HEK293 (cell line): ENCODE measurements at regions not wholly inside any gene's neighbourhood (a gene's known extent, or its start where the extent isn't known, plus 50 kb on each side); places are given as distances from the start of the nearest gene placed in this dataset.

Experiments
- CTCF ChIA-PET: fragments of 350-600 bp; formaldehyde crosslinking; extraction: SDS; loops from one replicate; lab custom pipeline; 2021; ENCODE audit warnings: antibody characterized with exemption; lab: Yijun Ruan, JAX
- POLR2A ChIA-PET: fragments of 300-600 bp; formaldehyde crosslinking; extraction: SDS; loops from one replicate; lab custom pipeline; 2020; ENCODE audit warnings: antibody characterized with exemption, inconsistent platforms; lab: Yijun Ruan, JAX
- H3K27ac ChIP-seq: fragments of 200-500 bp; sonication (Bioruptor generic); 2 replicates; pipeline ENCODE4 v1.5.1; 2014; ENCODE audit warnings: low read depth, low read length, control low read depth, inconsistent platforms; ENCODE audit errors: extremely low read depth
- H3K36me3 ChIP-seq, 2 experiments: fragments of 200-500 bp in 1 of 2; sonication (Bioruptor generic) in 1 of 2; 1 replicate in 1 of 2; 2 replicates in 1 of 2; pipeline ENCODE4 v1.5.1; 2014 to 2017; ENCODE audit warnings: inconsistent platforms in 2 of 2, low read length in 2 of 2; ENCODE audit not compliant: control insufficient read depth in 2 of 2, insufficient read depth in 1 of 2
- H3K4me1 ChIP-seq: fragments of 200-500 bp; sonication (Bioruptor generic); 2 replicates; pipeline ENCODE4 v1.5.1; 2014; ENCODE audit warnings: mild to moderate bottlenecking, low read length, inconsistent platforms; ENCODE audit not compliant: control insufficient read depth, insufficient read depth
- H3K4me3 ChIP-seq: 2 replicates; pipeline ENCODE4 v1.5.1; 2011; ENCODE audit warnings: low read depth, mild to moderate bottlenecking, control low read depth, low read length, moderate library complexity
- H3K9me3 ChIP-seq: fragments of 200-500 bp; sonication (Bioruptor generic); 2 replicates; pipeline ENCODE4 v1.5.1; 2014; ENCODE audit warnings: low read depth, low read length, inconsistent platforms; ENCODE audit not compliant: control insufficient read depth, insufficient read depth
- FEZF1 ChIP-seq: fragments of 450-650 bp; formaldehyde crosslinking; IDR thresholded peaks from 2 replicates; pipeline ENCODE4 v1.5.1; 2016; ENCODE audit warnings: missing biosample characterization, missing genetic modification characterization
- GFI1B ChIP-seq: fragments of 450-650 bp; formaldehyde crosslinking; IDR thresholded peaks from 2 replicates; pipeline ENCODE4 v1.5.1; 2016; ENCODE audit warnings: missing biosample characterization, missing genetic modification characterization
- GLIS2 ChIP-seq: fragments of 450-650 bp; formaldehyde crosslinking; IDR thresholded peaks from 2 replicates; pipeline ENCODE4 v1.5.1; 2016; ENCODE audit warnings: missing biosample characterization, missing genetic modification characterization
- KLF7 ChIP-seq: fragments of 450-650 bp; formaldehyde crosslinking; IDR thresholded peaks from 2 replicates; pipeline ENCODE4 v1.5.1; 2016; ENCODE audit warnings: missing biosample characterization, missing genetic modification characterization, borderline replicate concordance
- WT1 ChIP-seq: fragments of 450-650 bp; formaldehyde crosslinking; IDR thresholded peaks from 2 replicates; pipeline ENCODE4 v1.5.1; 2016; ENCODE audit warnings: missing biosample characterization, missing genetic modification characterization
- ZBTB48 ChIP-seq: fragments of 450-650 bp; formaldehyde crosslinking; IDR thresholded peaks from 2 replicates; pipeline ENCODE4 v1.5.1; 2016; ENCODE audit warnings: missing biosample characterization, missing genetic modification characterization
- ZBTB7A ChIP-seq: fragments of 450-650 bp; formaldehyde crosslinking; IDR thresholded peaks from 2 replicates; pipeline ENCODE4 v1.5.1; 2016; ENCODE audit warnings: low read depth, missing biosample characterization, missing genetic modification characterization
- ZFP3 ChIP-seq: fragments of 450-650 bp; formaldehyde crosslinking; IDR thresholded peaks from 2 replicates; pipeline ENCODE4 v1.5.1; 2016; ENCODE audit warnings: low read depth, missing biosample characterization, missing genetic modification characterization
- ZFP41 ChIP-seq: fragments of 450-650 bp; formaldehyde crosslinking; IDR thresholded peaks from 2 replicates; pipeline ENCODE4 v1.5.1; 2016; ENCODE audit warnings: missing biosample characterization, missing genetic modification characterization, borderline replicate concordance
- ZIC2 ChIP-seq: fragments of 450-650 bp; formaldehyde crosslinking; IDR thresholded peaks from 2 replicates; pipeline ENCODE4 v1.5.1; 2016; ENCODE audit warnings: missing biosample characterization, missing genetic modification characterization
- ZNF112 ChIP-seq: fragments of 450-650 bp; formaldehyde crosslinking; IDR thresholded peaks from 2 replicates; pipeline ENCODE4 v1.5.0; 2017; ENCODE audit warnings: missing biosample characterization, missing genetic modification characterization
- ZNF175 ChIP-seq: fragments of 450-650 bp; formaldehyde crosslinking; IDR thresholded peaks from 2 replicates; pipeline ENCODE4 v1.5.1; 2016; ENCODE audit warnings: missing biosample characterization, missing genetic modification characterization
- ZNF2 ChIP-seq: fragments of 450-650 bp; formaldehyde crosslinking; IDR thresholded peaks from 2 replicates; pipeline ENCODE4 v1.5.1; 2016; ENCODE audit warnings: missing biosample characterization, missing genetic modification characterization
- ZNF202 ChIP-seq: fragments of 450-650 bp; formaldehyde crosslinking; IDR thresholded peaks from 2 replicates; pipeline ENCODE4 v1.5.1; 2016; ENCODE audit warnings: missing biosample characterization, missing genetic modification characterization, borderline replicate concordance
- ZNF223 ChIP-seq: fragments of 450-650 bp; formaldehyde crosslinking; IDR thresholded peaks from 2 replicates; pipeline ENCODE4 v1.5.1; 2016; ENCODE audit warnings: missing biosample characterization, missing genetic modification characterization
- ZNF423 ChIP-seq: fragments of 450-650 bp; formaldehyde crosslinking; IDR thresholded peaks from 2 replicates; pipeline ENCODE4 v1.5.1; 2016; ENCODE audit warnings: missing biosample characterization, missing genetic modification characterization
- ZNF48 ChIP-seq: fragments of 450-650 bp; formaldehyde crosslinking; IDR thresholded peaks from 2 replicates; pipeline ENCODE4 v1.5.1; 2016; ENCODE audit warnings: missing biosample characterization, missing genetic modification characterization
- ZNF510 ChIP-seq: fragments of 450-650 bp; formaldehyde crosslinking; IDR thresholded peaks from 2 replicates; pipeline ENCODE4 v1.5.1; 2018; ENCODE audit warnings: mild to moderate bottlenecking, missing genetic modification characterization, missing biosample characterization; ENCODE audit not compliant: insufficient replicate concordance
- ZNF544 ChIP-seq: fragments of 450-650 bp; formaldehyde crosslinking; IDR thresholded peaks from 2 replicates; pipeline ENCODE4 v1.5.0; 2017; ENCODE audit warnings: missing biosample characterization, missing genetic modification characterization
- ZNF549 ChIP-seq: fragments of 450-650 bp; IDR thresholded peaks from 2 replicates; pipeline ENCODE4 v1.5.1; 2018; ENCODE audit warnings: missing biosample characterization, missing genetic modification characterization, mild to moderate bottlenecking, inconsistent platforms, moderate library complexity
- ZNF610 ChIP-seq: fragments of 450-650 bp; formaldehyde crosslinking; IDR thresholded peaks from 2 replicates; pipeline ENCODE4 v1.5.1; 2016; ENCODE audit warnings: missing biosample characterization, missing genetic modification characterization, borderline replicate concordance
- ZNF626 ChIP-seq: fragments of 450-650 bp; sonication (Bioruptor Pico); formaldehyde crosslinking; IDR thresholded peaks from 2 replicates; pipeline ENCODE4 v1.5.1; 2018; ENCODE audit warnings: missing biosample characterization, missing genetic modification characterization, inconsistent platforms
- ZNF777 ChIP-seq: fragments of 450-650 bp; formaldehyde crosslinking; IDR thresholded peaks from 2 replicates; pipeline ENCODE4 v1.5.1; 2017; ENCODE audit warnings: missing biosample characterization, missing genetic modification characterization, borderline replicate concordance
- ZNF843 ChIP-seq: fragments of 450-650 bp; formaldehyde crosslinking; IDR thresholded peaks from 2 replicates; pipeline ENCODE4 v1.5.1; 2016; ENCODE audit warnings: missing biosample characterization, missing genetic modification characterization
- ZSCAN23 ChIP-seq: fragments of 450-650 bp; formaldehyde crosslinking; IDR thresholded peaks from 2 replicates; pipeline ENCODE4 v1.5.1; 2016; ENCODE audit warnings: missing biosample characterization, missing genetic modification characterization
- TF ChIP-seq, protein P1 (sequence below): fragments of 450-650 bp; formaldehyde crosslinking; IDR thresholded peaks from 2 replicates; pipeline ENCODE4 v1.5.1; 2016; ENCODE audit warnings: missing biosample characterization, missing genetic modification characterization
- TF ChIP-seq, protein P2 (sequence below): fragments of 450-650 bp; formaldehyde crosslinking; IDR thresholded peaks from 2 replicates; pipeline ENCODE4 v1.5.1; 2017; ENCODE audit warnings: missing biosample characterization, mild to moderate bottlenecking, missing genetic modification characterization, moderate library complexity
- TF ChIP-seq, protein P3 (sequence below): fragments of 450-650 bp; formaldehyde crosslinking; IDR thresholded peaks from 2 replicates; pipeline ENCODE4 v1.5.1; 2017; ENCODE audit warnings: missing biosample characterization, missing genetic modification characterization
- TF ChIP-seq, protein P4 (sequence below): IDR thresholded peaks from 2 replicates; pipeline ENCODE4 v1.6.1; 2011; ENCODE audit warnings: mild to moderate bottlenecking, low read depth, low read length, borderline replicate concordance

DNA sequence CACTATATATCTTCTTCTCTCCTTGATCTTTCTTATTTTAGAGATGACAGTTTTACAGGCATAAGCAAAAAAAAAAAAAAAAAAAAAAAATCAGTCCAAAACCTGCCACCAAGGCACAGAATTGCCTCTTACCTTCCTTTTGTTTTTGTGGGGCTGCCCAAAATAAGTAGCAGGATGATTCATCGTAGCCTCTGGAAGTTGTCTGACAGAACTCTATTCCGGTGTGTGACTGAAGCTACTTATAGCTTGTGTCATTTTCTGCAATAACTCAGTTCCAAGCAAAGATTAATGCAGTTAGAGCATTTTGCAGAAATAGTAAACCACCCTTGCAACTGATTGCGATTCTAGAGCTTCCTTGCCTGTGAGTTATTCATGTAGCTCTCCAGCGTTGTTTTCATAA is 186.8 kb downstream of the KIF2B start:
- TF ChIP-seq ZBTB48 (tag by site-specific recombination) (no peak), ZNF843 (tag by site-specific recombination) (no peak), ZNF544 (tag by site-specific recombination) (no peak), ZNF112 (tag by site-specific recombination) (no peak), ZNF610 (no peak), ZNF777 (tag by site-specific recombination) (no peak), ZFP3 (tag by site-specific recombination) (no peak), ZSCAN23 (no peak), FEZF1 (tag by site-specific recombination) (no peak), GLIS2 (no peak), ZNF423 (tag by site-specific recombination) (no peak), ZFP41 (no peak), ZNF626 (no peak), ZNF48 (no peak)
- TF ChIP-seq, protein P1, sequence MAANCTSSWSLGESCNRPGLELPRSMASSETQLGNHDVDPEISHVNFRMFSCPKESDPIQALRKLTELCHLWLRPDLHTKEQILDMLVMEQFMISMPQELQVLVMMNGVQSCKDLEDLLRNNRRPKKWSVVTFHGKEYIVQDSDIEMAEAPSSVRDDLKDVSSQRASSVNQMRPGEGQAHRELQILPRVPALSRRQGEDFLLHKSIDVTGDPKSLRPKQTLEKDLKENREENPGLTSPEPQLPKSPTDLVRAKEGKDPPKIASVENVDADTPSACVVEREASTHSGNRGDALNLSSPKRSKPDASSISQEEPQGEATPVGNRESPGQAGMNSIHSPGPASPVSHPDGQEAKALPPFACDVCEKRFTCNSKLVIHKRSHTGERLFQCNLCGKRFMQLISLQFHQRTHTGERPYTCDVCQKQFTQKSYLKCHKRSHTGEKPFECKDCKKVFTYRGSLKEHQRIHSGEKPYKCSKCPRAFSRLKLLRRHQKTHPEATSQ, result no peak
- TF ChIP-seq, protein P2, sequence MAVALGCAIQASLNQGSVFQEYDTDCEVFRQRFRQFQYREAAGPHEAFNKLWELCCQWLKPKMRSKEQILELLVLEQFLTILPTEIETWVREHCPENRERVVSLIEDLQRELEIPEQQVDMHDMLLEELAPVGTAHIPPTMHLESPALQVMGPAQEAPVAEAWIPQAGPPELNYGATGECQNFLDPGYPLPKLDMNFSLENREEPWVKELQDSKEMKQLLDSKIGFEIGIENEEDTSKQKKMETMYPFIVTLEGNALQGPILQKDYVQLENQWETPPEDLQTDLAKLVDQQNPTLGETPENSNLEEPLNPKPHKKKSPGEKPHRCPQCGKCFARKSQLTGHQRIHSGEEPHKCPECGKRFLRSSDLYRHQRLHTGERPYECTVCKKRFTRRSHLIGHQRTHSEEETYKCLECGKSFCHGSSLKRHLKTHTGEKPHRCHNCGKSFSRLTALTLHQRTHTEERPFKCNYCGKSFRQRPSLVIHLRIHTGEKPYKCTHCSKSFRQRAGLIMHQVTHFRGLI (tag by site-specific recombination), result no peak
- TF ChIP-seq, protein P3, sequence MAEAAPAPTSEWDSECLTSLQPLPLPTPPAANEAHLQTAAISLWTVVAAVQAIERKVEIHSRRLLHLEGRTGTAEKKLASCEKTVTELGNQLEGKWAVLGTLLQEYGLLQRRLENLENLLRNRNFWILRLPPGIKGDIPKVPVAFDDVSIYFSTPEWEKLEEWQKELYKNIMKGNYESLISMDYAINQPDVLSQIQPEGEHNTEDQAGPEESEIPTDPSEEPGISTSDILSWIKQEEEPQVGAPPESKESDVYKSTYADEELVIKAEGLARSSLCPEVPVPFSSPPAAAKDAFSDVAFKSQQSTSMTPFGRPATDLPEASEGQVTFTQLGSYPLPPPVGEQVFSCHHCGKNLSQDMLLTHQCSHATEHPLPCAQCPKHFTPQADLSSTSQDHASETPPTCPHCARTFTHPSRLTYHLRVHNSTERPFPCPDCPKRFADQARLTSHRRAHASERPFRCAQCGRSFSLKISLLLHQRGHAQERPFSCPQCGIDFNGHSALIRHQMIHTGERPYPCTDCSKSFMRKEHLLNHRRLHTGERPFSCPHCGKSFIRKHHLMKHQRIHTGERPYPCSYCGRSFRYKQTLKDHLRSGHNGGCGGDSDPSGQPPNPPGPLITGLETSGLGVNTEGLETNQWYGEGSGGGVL (tag by site-specific recombination), result no peak
- Histone ChIP-seq H3K4me3 (no peak overlapping the region), H3K36me3 (no peaks in the 10 kb centered on the region), H3K9me3 (no peaks in the 10 kb centered on the region), H3K27ac (no peak overlapping the region), H3K4me1 (no peaks in the 10 kb centered on the region)
- CTCF ChIA-PET, result interaction anchor here (0.7 kb wide), 1 partner anchor 22 kb away, joined by 4 read pairs; no protein-coding TSS in a partner anchor
- POLR2A ChIA-PET, result no interaction called here

DNA sequence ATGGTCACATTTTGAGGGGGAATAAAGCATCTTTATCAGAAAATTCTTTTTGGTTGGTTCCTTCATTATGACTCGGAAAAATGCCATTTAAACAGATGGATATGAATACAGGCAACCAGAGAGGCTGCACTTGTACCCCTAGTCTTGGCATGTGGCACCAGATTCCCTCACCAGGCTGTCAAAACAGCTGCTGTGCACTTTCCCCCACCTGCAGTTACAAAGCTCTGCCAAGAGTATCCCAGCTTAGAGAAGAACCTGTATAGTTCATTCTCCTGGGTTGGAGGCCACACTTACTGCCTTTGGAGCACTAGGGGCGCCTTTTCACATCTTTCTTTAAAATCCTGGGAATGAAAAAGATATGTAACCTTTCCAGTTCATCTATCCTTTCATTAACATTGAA is 190.3 kb downstream of the KIF2B start:
- Histone ChIP-seq H3K4me3 (no peak overlapping the region), H3K9me3 (no peaks in the 10 kb centered on the region), H3K27ac (no peak overlapping the region), H3K4me1 (no peaks in the 10 kb centered on the region), H3K36me3 (no peaks in the 10 kb centered on the region)
- CTCF ChIA-PET, result no interaction called here
- no peak for TF ChIP-seq ZNF544 (tag by site-specific recombination)
- TF ChIP-seq KLF7 (tag by site-specific recombination), result no peak
- no peak for TF ChIP-seq WT1 (tag by site-specific recombination)
- no peak for TF ChIP-seq ZBTB7A
- TF ChIP-seq, protein P4, sequence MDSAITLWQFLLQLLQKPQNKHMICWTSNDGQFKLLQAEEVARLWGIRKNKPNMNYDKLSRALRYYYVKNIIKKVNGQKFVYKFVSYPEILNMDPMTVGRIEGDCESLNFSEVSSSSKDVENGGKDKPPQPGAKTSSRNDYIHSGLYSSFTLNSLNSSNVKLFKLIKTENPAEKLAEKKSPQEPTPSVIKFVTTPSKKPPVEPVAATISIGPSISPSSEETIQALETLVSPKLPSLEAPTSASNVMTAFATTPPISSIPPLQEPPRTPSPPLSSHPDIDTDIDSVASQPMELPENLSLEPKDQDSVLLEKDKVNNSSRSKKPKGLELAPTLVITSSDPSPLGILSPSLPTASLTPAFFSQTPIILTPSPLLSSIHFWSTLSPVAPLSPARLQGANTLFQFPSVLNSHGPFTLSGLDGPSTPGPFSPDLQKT, result no peak
- no peak for TF ChIP-seq ZNF223 (tag by site-specific recombination)
- no peak for TF ChIP-seq ZNF549 (tag by site-specific recombination)
- TF ChIP-seq ZIC2, result no peak
- TF ChIP-seq ZNF175, result no peak
- no peak for TF ChIP-seq ZNF510 (tag by site-specific recombination)
- no peak for TF ChIP-seq ZNF202
- no peak for TF ChIP-seq ZNF2 (tag by site-specific recombination)
- TF ChIP-seq GFI1B (tag by site-specific recombination), result no peak
- POLR2A ChIA-PET, result no interaction called here
